Esophagus muscularis mucosa (tissue), 4 donors: ENCODE measurements at regions not wholly inside any gene's neighbourhood (a gene's known extent, or its start where the extent isn't known, plus 50 kb on each side); places are given as distances from the start of the nearest gene placed in this dataset.

Experiments used
- DNase-seq: peaks from one replicate; pipeline ENCODE4 v3.0.0-alpha.2; 2017; ENCODE audit errors: extremely low spot score
- H3K27ac ChIP-seq, 4 donors: fragments of 200-600 bp; sonication (generic); replicated peaks in 1 of 4; 1 replicate in 3 of 4; 2 replicates in 1 of 4; pipeline ENCODE4 v1.5.1; 2016 to 2019; ENCODE audit warnings: mild to moderate bottlenecking in 1 of 4
- H3K27me3 ChIP-seq, 4 donors: fragments of 200-600 bp; sonication (generic); one replicate each; pipeline versions ENCODE4 v1.5.1 to v1.6.0; 2016 to 2019
- H3K36me3 ChIP-seq, 4 donors: fragments of 200-600 bp; sonication (generic); one replicate each; pipeline ENCODE4 v1.5.1; 2016 to 2019
- H3K4me1 ChIP-seq, 4 donors: fragments of 200-600 bp; sonication (generic); one replicate each; pipeline ENCODE4 v1.5.1; 2016 to 2019
- H3K4me3 ChIP-seq, 4 donors: fragments of 200-600 bp; sonication (generic); 1 replicate in 2 of 4; 2 replicates in 2 of 4; pipeline ENCODE4 v1.5.1; 2016 to 2019; ENCODE audit warnings: mild to moderate bottlenecking in 4 of 4, moderate library complexity in 1 of 4
- H3K9me3 ChIP-seq, 4 donors: fragments of 200-600 bp; sonication (generic); 1 replicate in 3 of 4; 2 replicates in 1 of 4; pipeline ENCODE4 v1.5.1; 2016 to 2019
- EP300 ChIP-seq: sonication (generic); formaldehyde crosslinking; IDR thresholded peaks from one replicate; pipeline ENCODE4 v1.6.1; 2017; ENCODE audit warnings: antibody characterized with exemption
- POLR2A ChIP-seq: fragments of 450-650 bp; IDR thresholded peaks from one replicate; pipeline ENCODE4 v1.6.1; 2017; ENCODE audit warnings: antibody characterized with exemption, moderate library complexity, mild to moderate bottlenecking, low read depth
- POLR2AphosphoS5 ChIP-seq, 2 donors: sonication (generic); formaldehyde crosslinking; IDR thresholded peaks; one replicate each; pipeline ENCODE4 v1.6.1; 2017; ENCODE audit warnings: antibody characterized with exemption in 2 of 2
- WGBS: methylation state at CpG from one replicate; pipeline ENCODE4 v1.1.5; 2018; 5-methylcytosine and 5-hydroxymethylcytosine counted together
- intact Hi-C: fragments of 100-400 bp; cut with DNase I; formaldehyde crosslinking; loops from one replicate; pipeline ENCODE4 v1.15.1; 2023
- TF ChIP-seq, protein P1 (sequence below), 3 experiments: fragments of 200-600 bp in 2 of 3; fragments of 450-650 bp in 1 of 3; sonication (generic) in 2 of 3; IDR thresholded peaks; one replicate each; pipeline ENCODE4 v1.5.1; 2017 to 2019; ENCODE audit warnings: antibody characterized with exemption in 3 of 3, mild to moderate bottlenecking in 2 of 3, moderate library complexity in 1 of 3

DNA sequence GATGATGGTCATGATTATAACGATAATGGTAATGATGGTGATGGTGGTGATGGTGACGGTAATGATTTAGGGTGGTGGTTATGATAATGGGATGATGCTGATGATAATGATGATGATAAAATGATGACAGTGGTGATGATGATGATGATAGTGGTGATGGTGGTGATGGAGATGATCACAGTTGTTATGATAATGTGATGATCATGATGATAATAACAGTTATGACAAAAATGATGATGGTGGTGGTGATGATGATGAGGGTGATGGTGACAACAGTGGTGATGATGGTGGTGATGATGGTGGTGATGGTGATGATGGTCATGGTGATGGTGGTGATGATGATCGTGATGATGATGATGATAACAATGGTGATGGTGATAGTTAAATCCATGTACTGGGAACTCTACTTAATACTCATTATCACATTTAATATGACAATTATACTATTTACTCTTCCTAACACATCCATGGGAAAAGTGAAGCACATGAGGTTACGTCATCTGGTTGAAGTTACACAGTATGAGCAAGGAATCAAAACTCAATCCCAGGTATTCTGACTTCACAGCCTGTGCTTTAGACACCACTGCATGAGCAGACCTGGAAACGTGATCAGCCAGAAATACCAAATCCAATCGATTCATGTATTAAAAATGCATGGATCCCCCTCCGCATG, 322.2 kb downstream of the BRD1 start:
- Histone ChIP-seq H3K4me1 (no peaks in the 10 kb centered on the region), H3K36me3 (no peaks in the 10 kb centered on the region), H3K27ac (no peak overlapping the region), H3K4me3 (no peak overlapping the region), H3K27me3 (no peaks in the 10 kb centered on the region), H3K9me3 (peaks cover 0 to 3% (median 3%) of the 10 kb centered on the region in 4 donors)
- 89% methylated on average over 7 of the region's 7 CpGs for WGBS
- intact Hi-C loops, result no loop called here
- DNase-seq, result no peak
- TF ChIP-seq POLR2AphosphoS5 (IDR thresholded peaks at IDR 0.05), result no peak
- TF ChIP-seq, protein P1, sequence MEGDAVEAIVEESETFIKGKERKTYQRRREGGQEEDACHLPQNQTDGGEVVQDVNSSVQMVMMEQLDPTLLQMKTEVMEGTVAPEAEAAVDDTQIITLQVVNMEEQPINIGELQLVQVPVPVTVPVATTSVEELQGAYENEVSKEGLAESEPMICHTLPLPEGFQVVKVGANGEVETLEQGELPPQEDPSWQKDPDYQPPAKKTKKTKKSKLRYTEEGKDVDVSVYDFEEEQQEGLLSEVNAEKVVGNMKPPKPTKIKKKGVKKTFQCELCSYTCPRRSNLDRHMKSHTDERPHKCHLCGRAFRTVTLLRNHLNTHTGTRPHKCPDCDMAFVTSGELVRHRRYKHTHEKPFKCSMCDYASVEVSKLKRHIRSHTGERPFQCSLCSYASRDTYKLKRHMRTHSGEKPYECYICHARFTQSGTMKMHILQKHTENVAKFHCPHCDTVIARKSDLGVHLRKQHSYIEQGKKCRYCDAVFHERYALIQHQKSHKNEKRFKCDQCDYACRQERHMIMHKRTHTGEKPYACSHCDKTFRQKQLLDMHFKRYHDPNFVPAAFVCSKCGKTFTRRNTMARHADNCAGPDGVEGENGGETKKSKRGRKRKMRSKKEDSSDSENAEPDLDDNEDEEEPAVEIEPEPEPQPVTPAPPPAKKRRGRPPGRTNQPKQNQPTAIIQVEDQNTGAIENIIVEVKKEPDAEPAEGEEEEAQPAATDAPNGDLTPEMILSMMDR (IDR thresholded peaks at IDR 0.05), result no peak
- no peak for TF ChIP-seq POLR2A
- no peak for TF ChIP-seq EP300

DNA sequence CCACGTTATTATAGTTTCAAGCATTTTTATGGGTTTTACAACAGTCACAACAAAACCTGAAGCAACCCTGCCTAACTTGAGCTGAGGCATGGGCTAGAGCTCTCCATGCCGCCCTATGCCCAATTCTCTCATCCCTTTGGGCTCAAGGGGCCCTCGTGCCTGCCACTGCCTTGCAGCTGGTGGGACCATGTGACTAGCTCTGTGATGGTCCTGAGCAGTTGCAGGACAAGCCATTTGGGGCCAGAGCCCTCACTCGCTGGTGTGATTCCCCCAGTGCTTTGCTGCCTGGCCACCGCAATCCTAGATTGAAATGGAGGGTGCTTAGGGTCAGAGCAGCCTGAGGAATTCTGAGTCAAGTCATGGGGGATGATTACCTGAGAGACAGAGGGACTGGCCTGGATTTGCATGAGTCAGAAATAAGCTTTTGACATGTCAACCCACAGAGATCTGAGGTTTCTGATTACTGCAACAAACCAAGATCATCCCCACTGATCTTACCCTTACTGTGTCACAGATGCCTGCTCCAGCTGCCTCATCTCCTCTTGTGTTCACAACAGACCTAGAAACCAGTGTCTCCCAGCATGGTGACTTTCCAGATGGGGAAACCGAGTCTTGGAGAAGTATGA, 323.7 kb downstream of the BRD1 start:
- TF ChIP-seq POLR2AphosphoS5 (IDR thresholded peaks at IDR 0.05), result no peak
- no peak for TF ChIP-seq POLR2A
- Histone ChIP-seq H3K27me3 (peaks cover 0 to under 1% (median 0%) of the 10 kb centered on the region in 4 donors), H3K9me3 (no peaks in the 10 kb centered on the region), H3K4me1 (no peaks in the 10 kb centered on the region), H3K27ac (no peak overlapping the region), H3K36me3 (no peaks in the 10 kb centered on the region), H3K4me3 (no peak overlapping the region)
- intact Hi-C loops, result no loop called here
- DNase-seq, result no peak
- 79% methylated on average over 6 of the region's 6 CpGs for WGBS

DNA sequence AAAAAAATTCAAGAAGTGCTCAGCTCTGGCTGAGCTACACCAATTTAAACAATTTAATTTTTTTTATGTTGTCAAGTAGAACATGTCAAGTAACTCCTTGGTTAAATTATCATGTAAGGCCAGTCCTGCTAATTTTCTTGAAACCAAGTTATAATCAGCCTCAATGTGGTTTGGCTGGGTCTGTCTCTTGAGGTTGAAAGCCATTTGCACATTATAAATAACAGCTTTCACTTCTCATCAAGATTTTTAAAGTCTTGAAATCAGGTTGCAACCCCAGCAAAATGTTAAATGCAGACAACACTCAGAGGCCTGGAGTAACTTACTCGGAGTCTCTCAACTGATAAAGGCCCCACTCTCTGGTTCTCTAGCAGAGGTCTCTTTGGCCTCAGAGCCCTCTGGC, 324.4 kb downstream of the BRD1 start:
- 78% methylated on average over 1 of the region's 1 CpG for WGBS
- TF ChIP-seq POLR2A (no peak), POLR2AphosphoS5 (IDR thresholded peaks at IDR 0.05) (no peak), EP300 (no peak)
- TF ChIP-seq, protein P1 (IDR thresholded peaks at IDR 0.05), result no peak
- H3K4me1 ChIP-seq, result no peaks in the 10 kb centered on the region
- no peak overlapping the region for H3K4me3 ChIP-seq
- no peak overlapping the region for H3K27ac ChIP-seq
- DNase-seq, result no peak
- intact Hi-C loops, result no loop called here
- H3K27me3 ChIP-seq, result peaks cover 0 to 7% (median 0%) of the 10 kb centered on the region in 4 donors
- H3K9me3 ChIP-seq, result no peaks in the 10 kb centered on the region
- no peaks in the 10 kb centered on the region for H3K36me3 ChIP-seq

DNA sequence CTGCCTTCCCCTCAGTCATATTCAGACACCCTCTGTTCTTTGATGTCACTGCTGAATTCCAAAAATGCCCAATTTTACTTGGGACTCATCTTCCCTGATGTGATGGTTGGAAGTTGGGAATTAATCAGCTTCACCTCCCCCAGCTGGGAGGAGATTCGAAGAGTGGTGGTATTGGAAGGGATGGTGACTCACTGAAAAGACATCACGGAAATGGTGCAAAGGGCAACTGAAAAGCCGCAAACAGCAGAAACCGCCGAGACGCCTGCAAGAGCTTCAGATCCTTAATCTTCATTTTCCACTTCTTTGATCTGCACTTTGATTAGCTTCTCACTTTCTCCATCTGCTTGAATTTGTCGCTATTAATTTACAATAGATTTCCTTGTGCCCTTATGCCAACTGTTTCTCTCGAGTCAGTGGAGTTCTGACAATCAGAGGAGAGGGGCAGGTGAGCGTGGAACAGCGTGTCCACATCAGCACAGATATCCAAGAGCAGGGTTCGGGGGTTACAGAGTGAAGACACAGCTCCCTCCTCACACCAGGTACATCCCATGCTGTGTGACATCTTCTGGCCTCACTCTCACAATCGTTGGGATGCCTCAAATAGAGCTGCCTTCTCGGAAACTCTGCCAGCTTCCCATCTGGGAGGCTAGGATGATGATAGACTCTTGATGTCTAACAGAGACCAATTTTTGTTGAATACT, 325.4 kb downstream of the BRD1 start:
- TF ChIP-seq POLR2A, result no peak
- no peak for TF ChIP-seq POLR2AphosphoS5 (IDR thresholded peaks at IDR 0.05)
- no peak for TF ChIP-seq EP300
- TF ChIP-seq, protein P1 (IDR thresholded peaks at IDR 0.05), result no peak
- Histone ChIP-seq H3K27ac (no peak overlapping the region), H3K27me3 (peaks cover 0 to 7% (median 0%) of the 10 kb centered on the region in 4 donors), H3K4me1 (no peaks in the 10 kb centered on the region), H3K9me3 (peaks cover 0 to 4% (median 2%) of the 10 kb centered on the region in 4 donors), H3K36me3 (no peaks in the 10 kb centered on the region), H3K4me3 (no peak overlapping the region)
- intact Hi-C loops, result no loop called here
- WGBS, result 82% methylated on average over 13 of the region's 13 CpGs
- DNase-seq, result no peak

DNA sequence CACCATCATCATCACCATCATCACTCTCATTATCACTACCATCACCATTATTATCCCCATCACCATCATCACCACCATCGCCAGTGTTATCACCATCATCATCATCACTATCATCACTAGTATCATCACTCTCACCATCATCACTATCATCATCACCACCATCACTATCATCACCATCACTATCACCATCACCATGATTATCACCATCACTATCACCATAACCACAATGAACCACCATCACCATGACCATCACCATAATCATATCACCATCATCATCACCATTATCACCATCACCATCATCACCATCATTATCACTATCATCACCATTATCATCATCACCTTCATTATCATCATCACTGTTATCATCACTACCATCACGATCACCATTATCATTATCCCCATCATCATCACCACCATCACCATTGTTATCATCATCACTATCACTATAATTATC, 326.7 kb downstream of the BRD1 start:
- Histone ChIP-seq H3K36me3 (no peaks in the 10 kb centered on the region), H3K27ac (no peak overlapping the region), H3K4me1 (no peaks in the 10 kb centered on the region), H3K27me3 (peaks cover 0 to 7% (median 0%) of the 10 kb centered on the region in 4 donors), H3K4me3 (no peak overlapping the region), H3K9me3 (peaks cover 0 to 17% (median 7%) of the 10 kb centered on the region in 4 donors)
- no peak for TF ChIP-seq POLR2AphosphoS5 (IDR thresholded peaks at IDR 0.05)
- no peak for TF ChIP-seq POLR2A
- TF ChIP-seq, protein P1 (IDR thresholded peaks at IDR 0.05), result no peak
- TF ChIP-seq EP300, result no peak
- intact Hi-C loops, result no loop called here
- no peak for DNase-seq
- WGBS, result 92% methylated on average over 2 of the region's 2 CpGs
